ENCODE measurements at regions not wholly inside any gene's neighbourhood (a gene's known extent, or its start where the extent isn't known, plus 50 kb on each side); places are given as distances from the start of the nearest gene placed in this dataset.

DNA sequence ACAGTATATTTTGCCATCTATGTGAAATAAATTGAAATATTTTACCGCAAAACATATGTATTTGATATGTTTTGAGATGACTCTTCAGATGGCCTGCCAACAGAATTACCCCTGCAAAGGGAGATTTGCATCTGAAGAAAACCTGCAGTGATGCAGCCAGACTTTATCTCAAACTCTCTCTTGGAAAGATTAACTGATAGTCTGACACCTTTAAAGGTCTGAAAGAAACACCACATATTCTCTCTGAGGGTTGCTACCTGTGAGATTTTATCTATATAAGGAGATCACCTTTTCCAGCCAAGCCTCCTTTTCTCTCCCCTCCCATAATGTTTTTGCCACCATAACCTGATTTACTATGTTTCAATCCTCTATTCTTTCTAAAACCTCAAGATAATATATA, 1106.3 kb upstream of the IGFBP7 start:
- DNase-seq (ENCODE audit: extremely low read depth in 1 of 2, low read depth in 1 of 2): no peak

DNA sequence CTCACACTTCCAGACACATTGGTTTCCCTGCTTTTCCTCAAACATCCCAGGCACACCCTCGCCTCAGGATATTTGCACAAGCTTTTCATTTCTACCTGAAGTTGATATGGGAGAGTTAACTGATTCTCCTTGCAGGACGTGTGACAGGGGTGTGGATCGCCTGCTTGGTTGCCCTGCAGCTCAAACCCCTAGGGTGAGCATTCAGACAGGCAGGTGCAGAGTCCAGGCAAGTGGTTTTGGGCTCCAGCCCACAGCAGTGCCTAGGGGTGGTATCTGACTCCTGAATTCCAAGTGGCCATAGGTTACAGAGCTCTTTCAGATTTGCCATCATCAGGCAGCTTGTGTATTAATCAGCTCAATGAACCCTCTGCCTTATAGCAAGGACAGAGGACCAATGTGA, 1104.2 kb upstream of the IGFBP7 start:
- no peak for DNase-seq (ENCODE audit: extremely low read depth in 1 of 2, low read depth in 1 of 2)

GRCh38 chr4:58209551-58209950, 1099.4 kb upstream of the IGFBP7 start:
- DNase-seq (ENCODE audit: extremely low read depth in 1 of 2, low read depth in 1 of 2): no peak

DNA sequence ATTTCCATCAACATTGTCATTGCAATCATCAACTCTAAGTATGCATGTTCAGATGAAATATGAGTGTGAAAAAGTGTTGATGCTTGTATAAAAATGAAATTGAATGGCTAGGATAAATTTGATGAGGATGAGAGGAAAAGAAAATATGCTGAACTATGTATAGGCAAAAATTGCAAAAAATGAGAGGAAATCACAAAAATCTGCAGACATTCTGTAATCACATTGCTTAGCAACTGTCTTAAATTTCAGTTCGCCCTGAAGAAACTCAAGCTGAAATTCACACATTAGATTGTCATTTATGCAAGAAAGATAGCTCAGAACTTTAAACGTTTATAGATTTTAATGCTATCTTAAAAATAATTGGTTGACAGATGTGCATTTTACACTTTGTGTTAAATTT, 1098.8 kb upstream of the IGFBP7 start:
- DNase-seq (ENCODE audit: extremely low read depth in 1 of 2, low read depth in 1 of 2): no peak

GRCh38 chr4:58205446-58206235, 1095.5 kb upstream of the IGFBP7 start:
- DNase-seq (ENCODE audit: extremely low read depth in 1 of 2, low read depth in 1 of 2): no peak

- DNase-seq (ENCODE audit: extremely low read depth in 1 of 2, low read depth in 1 of 2): no peak
Measured at GRCh38 chr4:58192217-58192616, 1082.0 kb upstream of the IGFBP7 start.

- no peak for DNase-seq (ENCODE audit: extremely low read depth in 1 of 2, low read depth in 1 of 2)
Measured at GRCh38 chr4:58191109-58191508, 1080.9 kb upstream of the IGFBP7 start.

- DNase-seq (ENCODE audit: extremely low read depth in 1 of 2, low read depth in 1 of 2): no peak
Measured at GRCh38 chr4:58188316-58188715, 1078.1 kb upstream of the IGFBP7 start.

- DNase-seq (ENCODE audit: extremely low read depth in 1 of 2, low read depth in 1 of 2): no peak
Measured at GRCh38 chr4:58175024-58175423, 1064.8 kb upstream of the IGFBP7 start.

DNA sequence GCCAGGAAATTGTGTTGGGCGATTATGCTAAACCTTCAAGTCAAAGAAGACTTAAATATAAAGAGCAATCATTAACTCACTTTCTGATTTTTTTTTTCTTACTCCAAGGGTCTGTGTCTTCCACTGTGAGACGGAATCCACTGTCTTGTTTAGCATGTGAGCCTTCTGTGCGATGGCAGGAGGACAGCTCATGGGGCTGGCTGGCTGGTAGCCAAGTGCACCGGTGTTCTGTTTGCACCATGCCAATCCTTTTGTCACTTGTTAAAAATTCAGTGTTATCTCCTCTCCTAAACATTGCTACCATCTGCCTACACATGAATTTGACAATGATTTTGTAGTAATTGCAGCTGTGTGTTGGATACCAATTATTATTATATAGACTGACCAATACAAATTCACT, 1056.3 kb upstream of the IGFBP7 start:
- no peak for DNase-seq (ENCODE audit: extremely low read depth in 1 of 2, low read depth in 1 of 2)

- no peak for DNase-seq (ENCODE audit: extremely low read depth in 1 of 2, low read depth in 1 of 2)
Measured at GRCh38 chr4:58163156-58163555, 1053.0 kb upstream of the IGFBP7 start.

GRCh38 chr4:58149404-58150085, 1039.4 kb upstream of the IGFBP7 start:
- DNase-seq (ENCODE audit: extremely low read depth in 1 of 2, low read depth in 1 of 2): no peak

- no peak for DNase-seq (ENCODE audit: extremely low read depth in 1 of 2, low read depth in 1 of 2)
Measured at GRCh38 chr4:58144721-58145120, 1034.5 kb upstream of the IGFBP7 start.

GRCh38 chr4:58138786-58139668, 1028.8 kb upstream of the IGFBP7 start:
- DNase-seq (ENCODE audit: extremely low read depth in 1 of 2, low read depth in 1 of 2): no peak

DNA sequence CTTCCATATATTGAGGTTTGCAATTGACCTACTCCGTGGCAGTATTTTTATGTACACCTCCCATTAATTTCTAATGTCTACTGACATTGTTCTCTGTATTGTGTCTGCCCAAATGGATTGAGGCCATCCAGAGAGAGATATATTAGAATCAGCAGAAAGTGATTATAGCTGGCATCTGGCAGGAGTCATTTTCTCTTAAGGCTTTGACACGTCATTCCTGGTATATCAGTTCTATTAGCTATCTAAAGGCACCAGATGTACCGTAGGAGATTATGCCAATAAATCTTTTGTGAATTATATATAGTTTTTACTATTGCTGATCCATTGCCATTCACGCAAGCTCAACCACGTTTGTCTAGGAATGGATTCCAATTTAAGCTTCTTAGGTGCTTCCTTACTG, 1026.4 kb upstream of the IGFBP7 start:
- no peak for DNase-seq (ENCODE audit: extremely low read depth in 1 of 2, low read depth in 1 of 2)

GRCh38 chr4:58127680-58128079, 1017.5 kb upstream of the IGFBP7 start:
- no peak for DNase-seq (ENCODE audit: extremely low read depth in 1 of 2, low read depth in 1 of 2)

- DNase-seq (ENCODE audit: extremely low read depth in 1 of 2, low read depth in 1 of 2): no peak
Measured at GRCh38 chr4:58119298-58119697, 1009.1 kb upstream of the IGFBP7 start.

GRCh38 chr4:58113126-58113525, 1002.9 kb upstream of the IGFBP7 start:
- no peak for DNase-seq (ENCODE audit: extremely low read depth in 1 of 2, low read depth in 1 of 2)

DNA sequence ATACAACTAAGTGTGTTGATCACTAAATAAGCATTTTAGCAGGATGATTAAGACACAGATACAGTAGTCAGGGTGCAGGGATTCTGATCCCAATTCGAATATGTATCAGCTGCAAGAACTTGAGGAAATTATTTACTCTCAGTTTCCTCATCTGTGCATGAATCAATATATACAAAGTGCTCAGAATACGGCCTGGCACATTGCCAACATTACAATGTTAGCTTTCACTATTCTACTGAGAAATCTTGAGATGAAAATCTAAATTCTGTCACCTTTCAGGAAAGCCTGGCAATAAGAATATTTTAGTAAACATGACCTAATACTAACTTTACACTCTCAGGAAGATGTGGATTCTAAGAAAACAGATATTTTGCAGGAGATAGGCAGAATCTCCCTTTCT, 1001.6 kb upstream of the IGFBP7 start:
- no peak for DNase-seq (ENCODE audit: extremely low read depth in 1 of 2, low read depth in 1 of 2)

DNA sequence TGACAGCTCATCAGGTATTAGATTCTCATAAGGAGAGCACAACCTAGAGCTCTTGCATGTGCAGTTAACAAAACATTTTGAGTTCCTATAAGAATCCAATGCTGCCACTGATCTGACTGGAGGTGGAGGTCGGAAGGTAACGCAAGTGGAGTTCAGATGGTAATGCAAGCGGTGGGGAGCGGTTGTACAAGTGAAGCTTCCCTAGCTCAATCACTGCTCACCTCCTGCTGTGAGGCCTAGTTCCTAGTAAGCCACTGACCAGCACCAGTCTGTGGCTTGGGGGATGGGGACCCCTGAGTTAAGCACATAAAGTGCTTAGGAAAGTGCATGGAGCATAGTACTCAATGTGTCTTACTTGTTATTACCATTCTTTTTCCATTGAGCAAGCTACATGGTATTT, 983.2 kb upstream of the IGFBP7 start:
- no peak for DNase-seq (ENCODE audit: extremely low read depth in 1 of 2, low read depth in 1 of 2)

DNA sequence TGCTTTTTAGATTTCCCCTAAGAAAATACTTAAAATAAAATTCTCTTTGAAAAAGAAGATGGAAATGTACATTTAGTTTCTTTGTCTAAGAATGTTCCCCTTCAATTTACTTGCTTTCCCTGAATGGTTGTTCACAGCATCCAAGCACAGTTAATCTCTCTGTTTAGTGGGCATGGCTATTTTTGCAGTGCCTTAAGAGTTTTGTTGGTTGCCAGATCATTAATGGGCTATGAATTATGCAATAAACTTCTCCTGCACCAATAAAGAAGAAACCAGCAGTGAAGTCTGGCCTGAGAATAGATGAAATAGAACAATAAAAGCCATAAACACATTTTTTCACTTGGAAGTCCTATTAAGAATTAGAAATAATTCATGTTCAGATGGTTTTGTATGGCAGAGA, 980.4 kb upstream of the IGFBP7 start:
- DNase-seq (ENCODE audit: extremely low read depth in 1 of 2, low read depth in 1 of 2): no peak

GRCh38 chr4:58081356-58081755, 971.2 kb upstream of the IGFBP7 start:
- DNase-seq (ENCODE audit: extremely low read depth in 1 of 2, low read depth in 1 of 2): no peak
